H9 (cell line): ENCODE measurements at regions not wholly inside any gene's neighbourhood (a gene's known extent, or its start where the extent isn't known, plus 50 kb on each side); places are given as distances from the start of the nearest gene placed in this dataset.

Source experiments
- DNase-seq: peaks from one replicate; pipeline ENCODE4 v3.0.0-alpha.2; 2017
- H2AFZ ChIP-seq: one replicate; pipeline ENCODE4 v1.6.1; 2013; ENCODE audit warnings: mild to moderate bottlenecking, low read length, control low read depth, moderate library complexity
- H2AK5ac ChIP-seq: 2 replicates; pipeline ENCODE4 v1.6.1; 2013; ENCODE audit warnings: low read length, control low read depth, mixed read lengths; ENCODE audit not compliant: insufficient read length
- H2BK120ac ChIP-seq: one replicate; pipeline ENCODE4 v1.6.1; 2013; ENCODE audit warnings: low read depth, mild to moderate bottlenecking, low read length, control low read depth, inconsistent platforms; ENCODE audit not compliant: poor library complexity, severe bottlenecking
- H2BK12ac ChIP-seq: 2 replicates; pipeline ENCODE4 v1.6.1; 2013; ENCODE audit warnings: low read length, control low read depth, mixed read lengths, low read depth; ENCODE audit not compliant: insufficient read length
- H2BK15ac ChIP-seq: 2 replicates; pipeline ENCODE4 v1.6.1; 2013; ENCODE audit warnings: low read depth, low read length, control low read depth
- H2BK20ac ChIP-seq: one replicate; pipeline ENCODE4 v1.6.1; 2013; ENCODE audit warnings: low read depth, mild to moderate bottlenecking, low read length, control low read depth, inconsistent platforms; ENCODE audit not compliant: poor library complexity, severe bottlenecking
- H2BK5ac ChIP-seq: 2 replicates; pipeline ENCODE4 v1.6.1; 2013; ENCODE audit warnings: low read length, control low read depth, mixed read lengths; ENCODE audit not compliant: insufficient read length
- H3K14ac ChIP-seq: 2 replicates; pipeline ENCODE4 v1.6.1; 2013; ENCODE audit warnings: low read length, control low read depth; ENCODE audit not compliant: insufficient read depth
- H3K18ac ChIP-seq: 2 replicates; pipeline ENCODE4 v1.6.1; 2013; ENCODE audit warnings: low read depth, mild to moderate bottlenecking, mixed read lengths, low read length, control low read depth; ENCODE audit not compliant: insufficient read length
- H3K23ac ChIP-seq: 2 replicates; pipeline ENCODE4 v1.6.1; 2013; ENCODE audit warnings: low read length, control low read depth, mixed read lengths, low read depth; ENCODE audit not compliant: insufficient read length
- H3K23me2 ChIP-seq: 2 replicates; pipeline ENCODE4 v1.6.1; 2013; ENCODE audit warnings: low read depth, mild to moderate bottlenecking, mixed read lengths, low read length, control low read depth; ENCODE audit not compliant: insufficient read length, poor library complexity, severe bottlenecking
- H3K27ac ChIP-seq: 2 replicates; pipeline ENCODE4 v1.5.1; 2013; ENCODE audit warnings: low read length, control low read depth, mixed read lengths, low read depth; ENCODE audit not compliant: insufficient read length
- H3K27me3 ChIP-seq: 2 replicates; pipeline ENCODE4 v1.6.1; 2013; ENCODE audit warnings: low read length, control low read depth, inconsistent platforms; ENCODE audit not compliant: insufficient read depth
- H3K4ac ChIP-seq: 2 replicates; pipeline ENCODE4 v1.6.1; 2013; ENCODE audit warnings: low read depth, mild to moderate bottlenecking, control low read depth, inconsistent platforms, low read length, moderate library complexity
- H3K4me1 ChIP-seq: 2 replicates; pipeline ENCODE4 v1.6.1; 2013; ENCODE audit warnings: low read length, control low read depth, inconsistent platforms; ENCODE audit not compliant: insufficient read depth
- H3K4me2 ChIP-seq: 2 replicates; pipeline ENCODE4 v1.6.1; 2013; ENCODE audit warnings: low read length, control low read depth, mixed read lengths; ENCODE audit not compliant: insufficient read length, insufficient read depth
- H3K56ac ChIP-seq: 2 replicates; pipeline ENCODE4 v1.6.1; 2013; ENCODE audit warnings: low read depth, mild to moderate bottlenecking, mixed read lengths, low read length, control low read depth; ENCODE audit not compliant: insufficient read length
- H3K79me1 ChIP-seq: 2 replicates; pipeline ENCODE4 v1.6.1; 2013; ENCODE audit warnings: low read depth, mild to moderate bottlenecking, moderate library complexity, low read length, control low read depth, inconsistent platforms; ENCODE audit not compliant: insufficient read depth, poor library complexity, severe bottlenecking
- H3K79me2 ChIP-seq: 2 replicates; pipeline ENCODE4 v1.6.1; 2013; ENCODE audit warnings: low read length, control low read depth, inconsistent platforms; ENCODE audit not compliant: insufficient read depth
- H3K9ac ChIP-seq: 2 replicates; pipeline ENCODE4 v1.6.1; 2013; ENCODE audit warnings: low read length, control low read depth, mixed read lengths; ENCODE audit not compliant: insufficient read length; ENCODE audit errors: extremely low read depth
- H3K9me3 ChIP-seq: one replicate; pipeline ENCODE4 v1.6.1; 2013; ENCODE audit warnings: low read depth, low read length, inconsistent platforms; ENCODE audit not compliant: control insufficient read depth
- H3T11ph ChIP-seq: one replicate; pipeline ENCODE4 v1.6.1; 2013; ENCODE audit warnings: mild to moderate bottlenecking, low read length, control low read depth, inconsistent platforms
- H4K20me1 ChIP-seq: one replicate; pipeline ENCODE4 v1.6.1; 2013; ENCODE audit not compliant: control insufficient read depth, insufficient read length, insufficient read depth
- H4K5ac ChIP-seq: 2 replicates; pipeline ENCODE4 v1.6.1; 2013; ENCODE audit warnings: low read depth, mild to moderate bottlenecking, mixed read lengths, low read length, control low read depth; ENCODE audit not compliant: insufficient read length
- H4K8ac ChIP-seq: replicated peaks from 2 replicates; pipeline ENCODE4 v1.6.1; 2013; ENCODE audit warnings: low read length, control low read depth, mixed read lengths, low read depth; ENCODE audit not compliant: insufficient read length
- H4K91ac ChIP-seq: 2 replicates; pipeline ENCODE4 v1.6.1; 2013; ENCODE audit warnings: low read depth, mild to moderate bottlenecking, moderate library complexity, mixed read lengths, low read length, control low read depth; ENCODE audit not compliant: insufficient read length
- H3K27ac Mint-ChIP-seq, 3 experiments: 2 replicates in 2 of 3; 3 replicates in 1 of 3; pipeline ENCODE4 v1.8.0; 2020 to 2021; ENCODE audit warnings: mixed read lengths in 3 of 3, mild to moderate bottlenecking in 1 of 3, moderate library complexity in 1 of 3
- H3K27me3 Mint-ChIP-seq: 2 replicates; pipeline ENCODE4 v1.8.0; 2021; ENCODE audit warnings: low read depth, mild to moderate bottlenecking, moderate library complexity, mixed read lengths
- H3K36me3 Mint-ChIP-seq, 3 experiments: 2 replicates in 2 of 3; 3 replicates in 1 of 3; pipeline ENCODE4 v1.8.0; 2020 to 2021; ENCODE audit warnings: low read depth in 3 of 3, mixed read lengths in 3 of 3; ENCODE audit not compliant: insufficient read depth in 1 of 3
- H3K4me1 Mint-ChIP-seq, 2 experiments: 2 replicates each; pipeline ENCODE4 v1.8.0; 2020; ENCODE audit warnings: mixed read lengths in 2 of 2
- H3K4me3 Mint-ChIP-seq, 2 experiments: 2 replicates in 1 of 2; 3 replicates in 1 of 2; pipeline ENCODE4 v1.8.0; 2020 to 2021; ENCODE audit warnings: mild to moderate bottlenecking in 2 of 2, mixed read lengths in 2 of 2, moderate library complexity in 1 of 2
- H3K9me3 Mint-ChIP-seq, 2 experiments: 2 replicates in 1 of 2; 3 replicates in 1 of 2; pipeline ENCODE4 v1.8.0; 2020; ENCODE audit warnings: mild to moderate bottlenecking in 2 of 2, mixed read lengths in 2 of 2, moderate library complexity in 1 of 2
- WGBS: extraction: QIAGEN DNeasy Blood & Tissue Kit; methylation state at CpG from one replicate; pipeline ENCODE4 v1.1.7; 2013; ENCODE audit warnings: missing lambda C conversion rate, low lambda C conversion rate, mixed read lengths; ENCODE audit not compliant: insufficient read length; ENCODE audit errors: extremely low coverage; 5-methylcytosine and 5-hydroxymethylcytosine counted together
- TF ChIP-seq, protein P1 (sequence below): fragments of 200-600 bp; sonication (generic); conservative IDR thresholded peaks from 3 replicates; pipeline ENCODE4 v1.8.0; 2021; ENCODE audit warnings: antibody characterized with exemption, mild to moderate bottlenecking

DNA sequence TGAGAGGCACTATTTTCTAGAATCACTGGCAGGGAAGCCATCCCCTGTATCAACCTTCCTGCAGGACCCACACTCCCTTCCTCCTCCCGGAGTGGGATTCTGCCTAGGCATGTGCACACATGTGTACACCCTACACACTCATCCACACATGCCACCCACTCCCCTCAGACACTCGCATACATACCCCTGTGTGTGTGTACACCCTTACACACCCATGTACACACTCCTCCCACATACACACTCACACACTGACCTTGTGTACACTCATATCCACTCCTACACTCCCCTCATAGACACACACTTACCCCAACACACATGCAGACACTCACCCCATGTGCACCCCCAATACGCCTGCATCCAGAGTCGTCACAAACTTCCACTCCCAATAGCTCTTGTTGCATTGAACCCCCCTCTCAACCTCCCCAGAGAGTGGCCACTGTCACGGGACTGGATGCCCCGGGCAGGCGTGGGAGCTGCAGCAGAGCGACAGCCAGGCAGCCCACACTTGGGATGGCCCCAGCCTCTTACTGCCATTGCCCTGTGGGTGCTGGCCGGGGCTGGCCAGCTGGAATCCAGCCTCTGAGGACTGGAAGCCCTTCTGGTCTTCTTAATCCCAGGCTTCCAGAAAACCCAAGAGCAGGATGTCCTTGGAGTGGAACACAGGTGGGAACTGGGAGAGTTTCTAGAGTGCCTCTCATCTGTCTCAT is 251.0 kb downstream of the LOXHD1 start:
- no peak overlapping the region for H3K4me3 Mint-ChIP-seq
- no peaks in the 10 kb centered on the region for H4K20me1 ChIP-seq
- TF ChIP-seq, protein P1, sequence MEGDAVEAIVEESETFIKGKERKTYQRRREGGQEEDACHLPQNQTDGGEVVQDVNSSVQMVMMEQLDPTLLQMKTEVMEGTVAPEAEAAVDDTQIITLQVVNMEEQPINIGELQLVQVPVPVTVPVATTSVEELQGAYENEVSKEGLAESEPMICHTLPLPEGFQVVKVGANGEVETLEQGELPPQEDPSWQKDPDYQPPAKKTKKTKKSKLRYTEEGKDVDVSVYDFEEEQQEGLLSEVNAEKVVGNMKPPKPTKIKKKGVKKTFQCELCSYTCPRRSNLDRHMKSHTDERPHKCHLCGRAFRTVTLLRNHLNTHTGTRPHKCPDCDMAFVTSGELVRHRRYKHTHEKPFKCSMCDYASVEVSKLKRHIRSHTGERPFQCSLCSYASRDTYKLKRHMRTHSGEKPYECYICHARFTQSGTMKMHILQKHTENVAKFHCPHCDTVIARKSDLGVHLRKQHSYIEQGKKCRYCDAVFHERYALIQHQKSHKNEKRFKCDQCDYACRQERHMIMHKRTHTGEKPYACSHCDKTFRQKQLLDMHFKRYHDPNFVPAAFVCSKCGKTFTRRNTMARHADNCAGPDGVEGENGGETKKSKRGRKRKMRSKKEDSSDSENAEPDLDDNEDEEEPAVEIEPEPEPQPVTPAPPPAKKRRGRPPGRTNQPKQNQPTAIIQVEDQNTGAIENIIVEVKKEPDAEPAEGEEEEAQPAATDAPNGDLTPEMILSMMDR = no peak
- no peak overlapping the region for H3K27ac ChIP-seq
- no peaks in the 10 kb centered on the region; the same call in none of the 2 replicates for H3K27me3 Mint-ChIP-seq
- H3K79me1 ChIP-seq = no peaks in the 10 kb centered on the region
- H2BK5ac ChIP-seq = no peak overlapping the region
- H4K91ac ChIP-seq = no peak overlapping the region
- H3K36me3 Mint-ChIP-seq = no peaks in the 10 kb centered on the region
- H3K27me3 ChIP-seq = no peaks in the 10 kb centered on the region
- H2AK5ac ChIP-seq = no peak overlapping the region
- H3K56ac ChIP-seq = no peak overlapping the region
- H3K9me3 ChIP-seq = no peaks in the 10 kb centered on the region
- no peak overlapping the region for H3K4me2 ChIP-seq
- no peak overlapping the region for H2BK15ac ChIP-seq
- no peak overlapping the region for H2AFZ ChIP-seq
- no peak overlapping the region for H3K18ac ChIP-seq
- H4K8ac ChIP-seq = no peak overlapping the region
- no peaks in the 10 kb centered on the region for H3K79me2 ChIP-seq
- H3K23me2 ChIP-seq = no peaks in the 10 kb centered on the region
- no peak overlapping the region for H2BK120ac ChIP-seq
- no peak overlapping the region for H2BK20ac ChIP-seq
- no peak overlapping the region for H2BK12ac ChIP-seq
- H3K9ac ChIP-seq = no peak overlapping the region
- no peak overlapping the region for H3T11ph ChIP-seq
- no peaks in the 10 kb centered on the region; the same call in 1 of the 2 replicates for H3K4me1 ChIP-seq
- no CpG with 5 or more reads among the region's 9 CpGs for WGBS
- no peak overlapping the region for H3K14ac ChIP-seq
- no peak overlapping the region for H4K5ac ChIP-seq
- H3K4ac ChIP-seq = no peak overlapping the region
- H3K4me1 Mint-ChIP-seq = peaks cover 6% of the 10 kb centered on the region in 2 experiments
- no peaks in the 10 kb centered on the region; a peak in 1 of 5 replicates for H3K9me3 Mint-ChIP-seq
- no peak for DNase-seq
- H3K27ac Mint-ChIP-seq = peak overlapping the region in 1 of 3 experiments; percentile 34; a peak in 1 of 7 replicates
- H3K23ac ChIP-seq = no peak overlapping the region
